HepG2 (cell line): ENCODE measurements at regions not wholly inside any gene's neighbourhood (a gene's known extent, or its start where the extent isn't known, plus 50 kb on each side); places are given as distances from the start of the nearest gene placed in this dataset.

Source experiments
- ATAC-seq: fragments of 200-7000 bp; cut with Tn5 transposase; 3 replicates; pipeline ENCODE4 v1.9.1; 2020; ENCODE audit warnings: mild to moderate bottlenecking, moderate library complexity
- BruUV-seq: library from RNA; stranded (reverse); fragments of 400-500 nt; replicated peaks from 2 replicates; lab custom pipeline; 2021; lab: Mats Ljungman, UMichigan
- CTCF ChIA-PET: fragments of 300-600 bp; formaldehyde crosslinking; extraction: SDS; loops from one replicate; lab custom pipeline; 2021; ENCODE audit warnings: low total read pairs, inconsistent platforms, low intra/inter-chr PET ratio; lab: Yijun Ruan, JAX
- POLR2A ChIA-PET: fragments of 350-600 bp; sonication (Branson Sonifier 250); formaldehyde crosslinking; loops from one replicate; lab custom pipeline; 2020; ENCODE audit warnings: antibody characterized with exemption, inconsistent platforms; lab: Yijun Ruan, JAX
- DNase-seq: peaks from one replicate; pipeline ENCODE4 v3.0.0-alpha.2; 2015; ENCODE audit warnings: low spot score
- FAIRE-seq: peaks from 3 replicates; lab custom pipeline; 2011; peaks lifted over from hg19 to GRCh38; lab: Jason Lieb, UNC
- H2AFZ ChIP-seq: one replicate; pipeline ENCODE4 v1.6.1; 2011; ENCODE audit warnings: low read length, inconsistent platforms
- H3K27ac ChIP-seq: fragments of 300-600 bp; 3 replicates; pipeline ENCODE4 v1.8.0; 2011; ENCODE audit warnings: mixed run types, mild to moderate bottlenecking, mixed read lengths, low read length, inconsistent platforms; ENCODE audit not compliant: insufficient read depth; ENCODE audit errors: extremely low read length
- H3K27me3 ChIP-seq, 2 experiments: fragments of 200-600 bp in 1 of 2; 2 replicates in 1 of 2; 3 replicates in 1 of 2; pipeline versions ENCODE4 v1.6.0 to v1.8.0; 2011; ENCODE audit warnings: low read length in 2 of 2, mild to moderate bottlenecking in 2 of 2, moderate library complexity in 2 of 2, inconsistent platforms in 1 of 2; ENCODE audit not compliant: insufficient read depth in 2 of 2, control insufficient read depth in 1 of 2
- H3K36me3 ChIP-seq, 2 experiments: fragments of 200-600 bp in 1 of 2; replicated peaks in 1 of 2; 2 replicates in 1 of 2; 3 replicates in 1 of 2; pipeline versions ENCODE4 v1.5.1 to v1.8.0; 2011; ENCODE audit warnings: low read length in 2 of 2, inconsistent platforms in 1 of 2; ENCODE audit not compliant: insufficient read depth in 2 of 2, control insufficient read depth in 1 of 2
- H3K4me1 ChIP-seq: 2 replicates; pipeline ENCODE4 v1.5.1; 2012; ENCODE audit warnings: low read length, inconsistent platforms; ENCODE audit not compliant: insufficient read depth
- H3K4me2 ChIP-seq: 2 replicates; pipeline ENCODE4 v1.6.0; 2011; ENCODE audit warnings: low read depth, low read length, inconsistent platforms
- H3K4me3 ChIP-seq, 3 experiments: fragments of 200-600 bp in 1 of 3; sonication (generic), shearing (Covaris generic) in 1 of 3; replicated peaks in 1 of 3; 2 replicates each; pipeline ENCODE4 v1.5.1; 2011 to 2016; ENCODE audit warnings: low read length in 3 of 3, inconsistent platforms in 2 of 3, low read depth in 2 of 3, mild to moderate bottlenecking in 2 of 3, control low read depth in 1 of 3, mixed read lengths in 1 of 3; ENCODE audit not compliant: insufficient read depth in 1 of 3
- H3K79me2 ChIP-seq: one replicate; pipeline ENCODE4 v1.6.1; 2011; ENCODE audit warnings: low read length, inconsistent platforms; ENCODE audit not compliant: insufficient read depth
- H3K9ac ChIP-seq: 2 replicates; pipeline ENCODE4 v1.6.0; 2011; ENCODE audit warnings: mild to moderate bottlenecking, low read depth, low read length, inconsistent platforms; ENCODE audit not compliant: insufficient read depth
- H3K9me3 ChIP-seq: 2 replicates; pipeline ENCODE4 v1.5.1; 2012; ENCODE audit warnings: mild to moderate bottlenecking, low read length
- H4K20me1 ChIP-seq: 2 replicates; pipeline ENCODE4 v1.6.0; 2011; ENCODE audit warnings: inconsistent platforms, mild to moderate bottlenecking, low read length, moderate library complexity; ENCODE audit not compliant: insufficient read depth
- CEBPG ChIP-seq: IDR thresholded peaks from 2 replicates; pipeline ENCODE4 v1.6.1; 2016
- JARID2 ChIP-seq: sonication (generic); formaldehyde crosslinking; IDR thresholded peaks from 2 replicates; pipeline ENCODE4 v1.8.1; 2023; ENCODE audit warnings: missing genetic modification reagents, inconsistent platforms; ENCODE audit not compliant: insufficient replicate concordance
- PAX8 ChIP-seq: sonication (generic); formaldehyde crosslinking; IDR thresholded peaks from 2 replicates; pipeline ENCODE4 v1.8.0; 2022; ENCODE audit warnings: mild to moderate bottlenecking, missing genetic modification reagents, borderline replicate concordance
- RAD51 ChIP-seq: fragments of 450-650 bp; IDR thresholded peaks from 2 replicates; pipeline ENCODE4 v1.6.1; 2016; ENCODE audit warnings: borderline replicate concordance
- RNF2 ChIP-seq: fragments of 450-650 bp; conservative IDR thresholded peaks from 2 replicates; pipeline ENCODE4 v1.6.1; 2016; ENCODE audit warnings: low read depth
- SNRNP70 ChIP-seq: fragments of 200-400 bp; formaldehyde crosslinking; IDR thresholded peaks from 2 replicates; pipeline ENCODE4 v1.6.1; 2017; ENCODE audit warnings: mild to moderate bottlenecking, low read depth, low read length, moderate library complexity
- ZBTB21 ChIP-seq: sonication (generic); formaldehyde crosslinking; IDR thresholded peaks from 2 replicates; pipeline ENCODE4 v1.4.0; 2020; ENCODE audit warnings: missing genetic modification reagents
- ZNF558 ChIP-seq: sonication (generic); formaldehyde crosslinking; IDR thresholded peaks from 2 replicates; pipeline ENCODE4 v1.9.0; 2022; ENCODE audit warnings: mild to moderate bottlenecking, missing genetic modification reagents, borderline replicate concordance
- ZNF577 ChIP-seq: sonication (generic); formaldehyde crosslinking; IDR thresholded peaks from 2 replicates; pipeline ENCODE4 v1.4.0; 2020; ENCODE audit warnings: mild to moderate bottlenecking, low read depth, missing genetic modification reagents, borderline replicate concordance
- WGBS: methylation state at CpG from one replicate; pipeline ENCODE4 v1.1.6; 2017; ENCODE audit warnings: low lambda C conversion rate; 5-methylcytosine and 5-hydroxymethylcytosine counted together
- in situ Hi-C: cut with HindIII; loops from 2 replicates; pipeline ENCODE4 v1.10.0; 2017; ENCODE audit warnings: low pct_unique_long_range_greater_than_20kb; ENCODE audit not compliant: extremely low pct_ligation_motif_present
- intact Hi-C: fragments of 100-400 bp; cut with micrococcal nuclease; formaldehyde crosslinking; loops from one replicate; pipeline ENCODE4 v1.10.0; 2022; ENCODE audit not compliant: unreplicated experiment
- TF ChIP-seq, protein P1 (sequence below): sonication (generic); formaldehyde crosslinking; IDR thresholded peaks from 2 replicates; pipeline ENCODE4 v1.5.0; 2020; ENCODE audit warnings: missing genetic modification reagents, mild to moderate bottlenecking, borderline replicate concordance
- TF ChIP-seq, protein P2 (sequence below), 2 experiments: sonication (generic) in 1 of 2; formaldehyde crosslinking in 1 of 2; IDR thresholded peaks; 2 replicates each; pipeline versions ENCODE4 v1.5.1 to v1.6.1; 2011 to 2020; ENCODE audit warnings: borderline replicate concordance in 1 of 2, low read depth in 1 of 2, low read length in 1 of 2, mild to moderate bottlenecking in 1 of 2, missing genetic modification reagents in 1 of 2, moderate library complexity in 1 of 2

DNA sequence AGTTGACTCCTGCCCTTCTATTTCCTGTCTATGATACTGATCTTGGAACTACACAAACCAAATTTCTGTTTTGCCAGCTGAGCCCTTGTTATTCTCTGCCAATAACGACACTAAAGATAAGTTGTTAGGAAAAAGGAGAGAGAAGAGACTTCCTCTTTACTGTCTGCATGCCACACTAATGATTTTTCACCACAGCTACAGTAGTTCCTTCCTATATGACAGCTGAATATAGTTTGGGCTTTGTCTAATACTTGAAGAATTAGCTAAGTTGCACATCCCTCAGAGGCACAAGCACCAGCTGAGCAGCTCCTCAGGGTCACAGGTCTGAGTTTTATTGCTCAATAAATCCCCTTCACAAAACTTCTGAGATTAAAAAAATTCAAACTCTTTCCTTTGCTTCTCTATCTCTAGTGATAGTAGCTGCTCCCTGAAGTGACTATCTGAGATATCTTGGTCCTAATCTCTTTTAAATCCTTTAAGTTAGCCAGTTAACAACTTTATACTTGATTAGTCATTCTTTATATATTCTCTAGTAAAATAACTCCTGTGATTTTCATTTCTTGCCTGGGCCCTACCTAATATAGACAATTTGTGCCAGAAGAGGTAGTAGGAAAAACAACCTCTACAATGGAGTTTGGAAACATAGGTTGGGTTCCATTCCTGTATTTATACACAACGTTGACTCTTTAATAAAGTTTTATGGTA, 253.0 kb upstream of the CNTNAP5 start (continued):
- TF ChIP-seq ZNF558 (CRISPR knock-in tag) (no peak), ZBTB21 (CRISPR knock-in tag) (no peak), CEBPG (CRISPR knock-in tag) (no peak), JARID2 (CRISPR knock-in tag) (no peak), SNRNP70 (no peak)
- TF ChIP-seq, protein P1, sequence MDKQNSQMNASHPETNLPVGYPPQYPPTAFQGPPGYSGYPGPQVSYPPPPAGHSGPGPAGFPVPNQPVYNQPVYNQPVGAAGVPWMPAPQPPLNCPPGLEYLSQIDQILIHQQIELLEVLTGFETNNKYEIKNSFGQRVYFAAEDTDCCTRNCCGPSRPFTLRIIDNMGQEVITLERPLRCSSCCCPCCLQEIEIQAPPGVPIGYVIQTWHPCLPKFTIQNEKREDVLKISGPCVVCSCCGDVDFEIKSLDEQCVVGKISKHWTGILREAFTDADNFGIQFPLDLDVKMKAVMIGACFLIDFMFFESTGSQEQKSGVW (CRISPR knock-in tag), result no peak
- TF ChIP-seq, all 625 proteins: peak for 0

DNA sequence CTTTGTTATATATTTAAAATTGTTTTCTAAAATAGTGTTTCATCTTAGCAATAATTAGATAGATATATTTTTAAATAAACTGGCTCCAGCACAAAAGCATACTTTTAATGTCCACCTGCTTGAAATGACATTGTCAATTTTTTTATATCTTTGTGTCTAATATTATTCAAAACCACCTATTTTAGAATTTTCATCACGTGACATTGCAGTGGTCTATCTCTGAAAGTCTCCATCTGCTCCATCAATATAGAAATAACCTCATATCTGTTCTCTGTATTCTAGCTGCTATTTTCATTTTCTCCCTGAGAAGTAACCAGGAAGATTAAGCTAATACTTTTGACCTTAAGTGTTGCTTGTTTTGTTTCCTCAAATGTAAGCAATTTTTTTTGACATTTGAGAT, 248.0 kb upstream of the CNTNAP5 start:
- Histone ChIP-seq H3K36me3 (no peaks in the 10 kb centered on the region), H3K4me3 (no peak overlapping the region), H2AFZ (no peak overlapping the region), H3K9ac (no peak overlapping the region), H3K4me2 (no peak overlapping the region), H4K20me1 (no peaks in the 10 kb centered on the region), H3K9me3 (peaks cover 87% of the 10 kb centered on the region), H3K27me3 (no peaks in the 10 kb centered on the region), H3K79me2 (no peaks in the 10 kb centered on the region), H3K4me1 (no peaks in the 10 kb centered on the region), H3K27ac (no peak overlapping the region)
- FAIRE-seq (no peak), DNase-seq (no peak), ATAC-seq (no peak)
- 0% methylated on average over 1 of the region's 1 CpG for WGBS
- POLR2A ChIA-PET, result no interaction called here
- CTCF ChIA-PET, result no interaction called here
- intact Hi-C loops (no loop called here), in situ Hi-C loops (no loop called here)
- no TSS peak for BruUV-seq
- TF ChIP-seq RAD51, result peak; percentile 84; the same call in 1 of the 2 replicates
- TF ChIP-seq, protein P2, sequence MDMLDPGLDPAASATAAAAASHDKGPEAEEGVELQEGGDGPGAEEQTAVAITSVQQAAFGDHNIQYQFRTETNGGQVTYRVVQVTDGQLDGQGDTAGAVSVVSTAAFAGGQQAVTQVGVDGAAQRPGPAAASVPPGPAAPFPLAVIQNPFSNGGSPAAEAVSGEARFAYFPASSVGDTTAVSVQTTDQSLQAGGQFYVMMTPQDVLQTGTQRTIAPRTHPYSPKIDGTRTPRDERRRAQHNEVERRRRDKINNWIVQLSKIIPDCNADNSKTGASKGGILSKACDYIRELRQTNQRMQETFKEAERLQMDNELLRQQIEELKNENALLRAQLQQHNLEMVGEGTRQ (IDR thresholded peaks at IDR 0.05; ENCODE audit: low read depth, low read length), result 0 out of 2 replicates have a peak, but pooled peaks have one; percentile 36
- TF ChIP-seq, protein P2 (CRISPR knock-in tag; IDR thresholded peaks at IDR 0.05; ENCODE audit: borderline replicate concordance), result no peak
- no peak for TF ChIP-seq ZNF577 (CRISPR knock-in tag)
- TF ChIP-seq RNF2, result no peak
- TF ChIP-seq PAX8 (CRISPR knock-in tag), result no peak
